HEK293T (cell line): ENCODE measurements at regions not wholly inside any gene's neighbourhood (a gene's known extent, or its start where the extent isn't known, plus 50 kb on each side); places are given as distances from the start of the nearest gene placed in this dataset.
"Not testable (repeated sequence)": the region's sequence is repeated elsewhere in the genome, so short reads cannot be mapped to it uniquely, and the experiment has no call there.

ENCODE experiments used
- CTCF ChIA-PET: fragments of 350-600 bp; formaldehyde crosslinking; extraction: SDS; loops from one replicate; lab custom pipeline; 2021; ENCODE audit warnings: antibody characterized with exemption, inconsistent platforms; lab: Yijun Ruan, JAX
- POLR2A ChIA-PET: fragments of 350-600 bp; formaldehyde crosslinking; extraction: SDS; loops from one replicate; lab custom pipeline; 2020; ENCODE audit warnings: antibody characterized with exemption, inconsistent platforms; lab: Yijun Ruan, JAX
- DNase-seq: peaks from one replicate; pipeline ENCODE4 v3.0.0; 2012; ENCODE audit warnings: mixed read lengths; ENCODE audit errors: extremely low spot score
- ARNT ChIP-seq: fragments of 450-650 bp; IDR thresholded peaks from 2 replicates; pipeline ENCODE4 v1.6.1; 2017; ENCODE audit warnings: mild to moderate bottlenecking
- BHLHE40 ChIP-seq: fragments of 450-650 bp; IDR thresholded peaks from 2 replicates; pipeline ENCODE4 v1.6.1; 2016; ENCODE audit warnings: mild to moderate bottlenecking, moderate library complexity, borderline replicate concordance
- CTBP1 ChIP-seq: fragments of 450-650 bp; IDR thresholded peaks from 2 replicates; pipeline ENCODE4 v1.6.1; 2016; ENCODE audit warnings: borderline replicate concordance
- ELF4 ChIP-seq: fragments of 450-650 bp; IDR thresholded peaks from 2 replicates; pipeline ENCODE4 v1.6.1; 2017; ENCODE audit warnings: antibody characterized with exemption
- FOXA1 ChIP-seq: fragments of 450-650 bp; IDR thresholded peaks from 2 replicates; pipeline ENCODE4 v1.6.1; 2016; ENCODE audit warnings: mild to moderate bottlenecking
- FOXK2 ChIP-seq: fragments of 450-650 bp; IDR thresholded peaks from 2 replicates; pipeline ENCODE4 v1.6.1; 2016; ENCODE audit warnings: mild to moderate bottlenecking
- FOXM1 ChIP-seq: fragments of 450-650 bp; IDR thresholded peaks from 2 replicates; pipeline ENCODE4 v1.6.1; 2017; ENCODE audit warnings: mild to moderate bottlenecking, borderline replicate concordance
- HDGF ChIP-seq: fragments of 450-650 bp; IDR thresholded peaks from 2 replicates; pipeline ENCODE4 v1.6.1; 2017; ENCODE audit warnings: antibody characterized with exemption, borderline replicate concordance
- L3MBTL2 ChIP-seq: fragments of 450-650 bp; conservative IDR thresholded peaks from 2 replicates; pipeline ENCODE4 v1.6.1; 2016; ENCODE audit warnings: mild to moderate bottlenecking
- LEF1 ChIP-seq: fragments of 450-650 bp; IDR thresholded peaks from 2 replicates; pipeline ENCODE4 v1.6.1; 2017; ENCODE audit warnings: mild to moderate bottlenecking, borderline replicate concordance
- NFRKB ChIP-seq: fragments of 450-650 bp; IDR thresholded peaks from 2 replicates; pipeline ENCODE4 v1.6.1; 2016; ENCODE audit warnings: mild to moderate bottlenecking, moderate library complexity
- SP1 ChIP-seq: fragments of 450-650 bp; IDR thresholded peaks from 2 replicates; pipeline ENCODE4 v1.6.1; 2017
- SUZ12 ChIP-seq: fragments of 450-650 bp; IDR thresholded peaks from 2 replicates; pipeline ENCODE4 v1.6.1; 2016; ENCODE audit warnings: mild to moderate bottlenecking
- TARDBP ChIP-seq: fragments of 450-650 bp; IDR thresholded peaks from 2 replicates; pipeline ENCODE4 v1.6.1; 2016
- ZNF384 ChIP-seq: fragments of 450-650 bp; IDR thresholded peaks from 2 replicates; pipeline ENCODE4 v1.6.1; 2016
- TF ChIP-seq, protein P1 (sequence below): fragments of 450-650 bp; IDR thresholded peaks from 2 replicates; pipeline ENCODE4 v1.6.1; 2016

DNA sequence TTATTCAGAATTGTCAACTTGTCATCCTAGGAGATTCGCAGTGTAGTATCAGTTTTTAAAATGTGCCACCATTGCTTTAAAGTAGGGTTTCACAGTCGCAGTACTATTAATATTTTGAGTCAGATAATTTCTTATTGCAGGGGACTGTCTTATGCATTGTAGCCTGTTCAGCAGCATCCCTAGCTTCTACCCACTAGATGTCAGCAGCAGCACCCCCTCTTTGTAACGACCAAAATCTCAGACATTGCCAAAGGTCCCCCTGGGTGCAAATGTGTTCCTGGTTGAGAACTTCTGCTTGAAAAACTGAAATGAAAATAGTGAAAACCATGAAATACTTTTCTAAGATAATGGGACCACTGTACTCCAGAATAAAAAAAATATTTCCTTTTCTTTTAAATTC, 474.8 kb downstream of the CNTN3 start:
- CTCF ChIA-PET = interaction anchor here (0.7 kb wide), 1 partner anchor 209 kb away, joined by 3 read pairs; no protein-coding TSS in a partner anchor
- TF ChIP-seq ELF4 (no peak), SP1 (no peak), BHLHE40 (no peak), FOXA1 (no peak), ARNT (no peak), NFRKB (no peak)
- TF ChIP-seq, protein P1, sequence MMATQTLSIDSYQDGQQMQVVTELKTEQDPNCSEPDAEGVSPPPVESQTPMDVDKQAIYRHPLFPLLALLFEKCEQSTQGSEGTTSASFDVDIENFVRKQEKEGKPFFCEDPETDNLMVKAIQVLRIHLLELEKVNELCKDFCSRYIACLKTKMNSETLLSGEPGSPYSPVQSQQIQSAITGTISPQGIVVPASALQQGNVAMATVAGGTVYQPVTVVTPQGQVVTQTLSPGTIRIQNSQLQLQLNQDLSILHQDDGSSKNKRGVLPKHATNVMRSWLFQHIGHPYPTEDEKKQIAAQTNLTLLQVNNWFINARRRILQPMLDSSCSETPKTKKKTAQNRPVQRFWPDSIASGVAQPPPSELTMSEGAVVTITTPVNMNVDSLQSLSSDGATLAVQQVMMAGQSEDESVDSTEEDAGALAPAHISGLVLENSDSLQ = no peak
- POLR2A ChIA-PET = no interaction called here
- no peak for DNase-seq

DNA sequence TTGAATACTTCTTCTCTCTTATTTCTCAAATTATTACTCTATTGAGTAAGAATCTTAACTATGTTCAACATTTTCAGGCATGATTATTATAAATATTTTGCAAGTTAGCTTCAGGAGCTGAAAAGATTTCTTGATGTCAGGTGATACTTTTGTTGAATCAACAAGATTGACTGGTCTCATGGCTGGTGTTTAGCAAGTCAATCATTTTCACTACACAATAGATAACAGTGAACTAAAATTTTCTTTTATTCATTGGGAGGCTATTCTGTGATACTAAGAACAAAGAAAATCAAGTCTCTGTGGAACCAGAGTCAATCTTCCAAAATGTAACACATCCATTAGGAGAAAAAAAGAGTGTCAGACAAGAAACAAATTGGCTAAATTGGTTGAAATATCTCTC, 476.7 kb downstream of the CNTN3 start:
- CTCF ChIA-PET = no interaction called here
- TF ChIP-seq L3MBTL2 = no peak
- TF ChIP-seq FOXK2 = no peak
- TF ChIP-seq SP1 = no peak
- no peak for TF ChIP-seq CTBP1
- no peak for TF ChIP-seq ZNF384
- TF ChIP-seq ELF4 = no peak
- no peak for TF ChIP-seq FOXM1
- no peak for TF ChIP-seq TARDBP
- no peak for TF ChIP-seq FOXA1
- no peak for TF ChIP-seq BHLHE40
- TF ChIP-seq NFRKB = no peak
- TF ChIP-seq ARNT = no peak
- TF ChIP-seq SUZ12 = no peak
- TF ChIP-seq LEF1 = no peak
- no peak for TF ChIP-seq HDGF
- TF ChIP-seq, protein P1 = no peak
- DNase-seq = no peak
- POLR2A ChIA-PET = no interaction called here

DNA sequence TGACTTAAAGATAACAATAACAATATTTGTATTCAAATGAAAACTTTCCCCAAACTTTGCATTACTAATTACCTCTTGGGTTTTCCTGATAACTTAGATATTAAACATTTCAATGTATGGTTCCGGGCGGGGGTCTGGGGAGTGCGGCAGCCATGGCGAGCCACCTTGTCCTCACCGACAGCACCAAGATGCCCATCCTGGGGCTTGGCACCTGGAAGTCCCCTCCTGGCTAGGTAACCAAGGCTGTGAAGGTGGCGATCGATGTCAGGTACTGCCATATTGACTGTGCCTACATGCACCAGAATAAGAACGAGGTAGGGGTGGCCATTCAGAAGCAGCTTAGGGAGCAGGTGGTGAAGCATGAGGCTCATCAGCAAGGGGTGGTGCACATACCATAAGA, 478.7 kb downstream of the CNTN3 start:
- DNase-seq = no peak
- POLR2A ChIA-PET = no interaction called here
- CTCF ChIA-PET = no interaction called here

DNA sequence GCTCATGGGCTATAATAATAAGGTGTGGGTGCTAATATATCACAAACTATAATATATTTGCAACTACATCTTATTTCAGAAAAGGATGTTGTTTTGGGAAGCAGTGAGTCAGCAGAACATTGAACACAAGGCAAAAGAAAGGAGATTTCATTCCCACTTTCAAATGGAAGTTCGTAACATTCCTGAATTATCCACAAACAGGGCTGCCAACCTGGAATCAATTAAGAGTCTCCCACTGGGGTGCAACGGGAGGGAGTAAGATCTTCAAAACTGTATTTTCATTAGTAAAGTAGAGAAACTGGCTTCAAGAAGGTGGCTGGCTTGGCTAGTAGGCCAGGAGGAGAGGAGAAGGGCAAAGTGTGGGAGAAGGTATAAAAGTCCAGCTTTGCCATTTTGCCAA, 479.6 kb downstream of the CNTN3 start:
- DNase-seq = no peak
- TF ChIP-seq LEF1 (no peak), ARNT (no peak), L3MBTL2 (no peak), SUZ12 (no peak), HDGF (no peak), ZNF384 (no peak), BHLHE40 (no peak), SP1 (no peak), CTBP1 (no peak), FOXM1 (no peak), FOXK2 (no peak), ELF4 (no peak), NFRKB (no peak)
- TF ChIP-seq, protein P1 = no peak
- ChIA-PET POLR2A (no interaction called here), CTCF (no interaction called here)

More for the DNA sequence above, 478.7 kb downstream of the CNTN3 start:
- no peak for TF ChIP-seq ZNF384
- TF ChIP-seq CTBP1 = no peak
- TF ChIP-seq BHLHE40 = no peak
- no peak for TF ChIP-seq FOXM1
- TF ChIP-seq, protein P1 = no peak
- no peak for TF ChIP-seq L3MBTL2
- no peak for TF ChIP-seq ELF4
- no peak for TF ChIP-seq NFRKB
- TF ChIP-seq TARDBP = no peak
- TF ChIP-seq FOXK2 = no peak
- TF ChIP-seq ARNT = no peak
- no peak for TF ChIP-seq SP1
- TF ChIP-seq SUZ12 = no peak

DNA sequence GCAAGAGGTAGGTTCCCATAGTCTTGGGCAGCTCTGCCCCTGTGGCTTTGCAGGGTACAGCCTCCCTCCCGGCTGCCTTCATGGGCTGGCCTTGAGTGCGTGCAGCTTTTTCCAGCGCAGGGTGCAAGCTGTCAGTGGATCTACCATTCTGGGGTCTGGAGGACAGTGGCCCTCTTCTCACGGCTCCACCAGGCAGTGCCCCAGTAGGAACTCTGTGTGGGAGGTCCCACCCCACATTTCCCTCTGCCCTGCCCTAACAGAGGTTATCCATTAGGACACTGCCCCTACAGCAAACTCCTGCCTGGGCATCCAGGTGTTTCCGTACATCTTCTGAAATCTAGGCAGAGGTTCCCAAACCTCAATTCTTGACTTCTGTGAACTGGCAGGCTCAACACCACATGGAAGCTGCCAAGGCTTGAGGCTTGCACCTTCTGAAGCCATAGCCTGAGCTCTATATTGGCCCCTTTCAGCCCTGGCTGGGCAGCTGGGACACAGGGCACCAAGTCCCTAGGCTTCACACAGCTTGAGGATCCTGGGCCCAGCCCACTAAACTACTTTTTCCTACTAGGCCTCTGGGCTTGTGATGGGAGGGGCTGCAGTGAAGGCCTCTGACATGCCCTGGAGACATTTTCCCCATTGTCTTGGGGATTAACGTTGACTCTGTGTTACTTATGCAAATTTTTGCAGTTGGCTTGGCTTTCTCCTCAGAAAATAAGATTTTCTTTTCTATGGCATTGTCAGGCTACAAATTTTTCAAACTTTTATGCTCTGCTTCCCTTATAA, 482.7 kb downstream of the CNTN3 start:
- CTCF ChIA-PET, POLR2A ChIA-PET, DNase-seq: not testable (repeated sequence)

DNA sequence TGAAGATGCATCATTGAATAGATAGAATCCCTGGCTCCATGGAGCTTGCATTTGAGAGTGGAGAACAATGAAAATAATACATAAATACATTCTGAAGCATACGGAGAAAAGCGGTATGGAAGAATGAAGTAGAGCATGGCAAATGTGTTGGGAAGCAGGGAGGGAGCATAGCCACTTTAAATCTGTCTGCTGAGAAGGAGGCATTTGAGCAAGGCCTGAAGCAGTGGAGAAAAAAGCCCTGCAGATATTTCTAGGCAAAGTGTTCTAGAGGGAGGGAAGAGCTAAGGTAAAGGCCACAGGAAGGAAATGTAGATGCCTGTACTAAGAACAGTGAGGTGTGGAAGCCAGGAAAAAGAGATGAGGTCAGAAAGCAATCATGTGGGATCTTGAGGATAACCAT, 484.8 kb downstream of the CNTN3 start:
- POLR2A ChIA-PET = no interaction called here
- no peak for DNase-seq
- TF ChIP-seq HDGF = no peak
- no peak for TF ChIP-seq L3MBTL2
- no peak for TF ChIP-seq SUZ12
- no peak for TF ChIP-seq TARDBP
- TF ChIP-seq LEF1 = no peak
- no peak for TF ChIP-seq FOXK2
- TF ChIP-seq NFRKB = no peak
- no peak for TF ChIP-seq BHLHE40
- TF ChIP-seq ARNT = no peak
- TF ChIP-seq CTBP1 = no peak
- TF ChIP-seq ZNF384 = no peak
- CTCF ChIA-PET = no interaction called here
